Loucy (cell line): ENCODE measurements at regions not wholly inside any gene's neighbourhood (a gene's known extent, or its start where the extent isn't known, plus 50 kb on each side); places are given as distances from the start of the nearest gene placed in this dataset.

Experiments used
- H2AFZ ChIP-seq: fragments of 200-600 bp; sonication (generic); 2 replicates; pipeline ENCODE4 v1.6.0; 2016; ENCODE audit warnings: antibody characterized with exemption, mild to moderate bottlenecking, low read length, moderate library complexity
- H3F3A ChIP-seq: fragments of 200-600 bp; 2 replicates; pipeline ENCODE4 v1.6.0; 2016; ENCODE audit warnings: antibody characterized with exemption, low read depth, mild to moderate bottlenecking
- H3K27me3 ChIP-seq: fragments of 200-600 bp; sonication (generic); 2 replicates; pipeline ENCODE4 v1.6.1; 2014; ENCODE audit warnings: low read length, mild to moderate bottlenecking; ENCODE audit not compliant: insufficient read depth, poor library complexity, severe bottlenecking
- H3K36me3 ChIP-seq: fragments of 200-600 bp; sonication (generic); 2 replicates; pipeline ENCODE4 v1.6.1; 2016; ENCODE audit warnings: low read length; ENCODE audit not compliant: insufficient read depth
- H3K4me1 ChIP-seq: fragments of 200-600 bp; sonication (generic); 2 replicates; pipeline ENCODE4 v1.5.1; 2014; ENCODE audit warnings: low read length, mild to moderate bottlenecking; ENCODE audit not compliant: insufficient read depth, poor library complexity, severe bottlenecking
- H3K4me2 ChIP-seq: fragments of 200-600 bp; sonication (generic); 2 replicates; pipeline ENCODE4 v1.6.0; 2014; ENCODE audit warnings: antibody characterized with exemption, low read length, low read depth, mild to moderate bottlenecking; ENCODE audit not compliant: poor library complexity, severe bottlenecking
- H3K4me3 ChIP-seq: fragments of 200-600 bp; sonication (generic); 2 replicates; pipeline ENCODE4 v1.5.1; 2014; ENCODE audit warnings: low read length, mild to moderate bottlenecking, mixed read lengths; ENCODE audit not compliant: poor library complexity, severe bottlenecking
- H3K79me2 ChIP-seq: fragments of 200-600 bp; sonication (generic); 2 replicates; pipeline ENCODE4 v1.6.1; 2014; ENCODE audit warnings: low read length; ENCODE audit not compliant: insufficient read depth
- H3K9ac ChIP-seq: fragments of 200-600 bp; sonication (generic); 2 replicates; pipeline ENCODE4 v1.6.0; 2014; ENCODE audit warnings: mild to moderate bottlenecking, low read depth, low read length, moderate library complexity; ENCODE audit not compliant: poor library complexity, severe bottlenecking
- H3K9me2 ChIP-seq: fragments of 200-600 bp; sonication (generic); replicated peaks from 2 replicates; pipeline ENCODE4 v1.6.1; 2016; ENCODE audit warnings: low read depth, low read length, mixed read lengths
- H3K9me3 ChIP-seq: fragments of 200-600 bp; sonication (generic); 2 replicates; pipeline ENCODE4 v1.6.1; 2014; ENCODE audit warnings: mild to moderate bottlenecking, antibody characterized with exemption, low read length, low read depth; ENCODE audit not compliant: insufficient read depth
- H4K20me1 ChIP-seq: fragments of 200-600 bp; sonication (generic); 2 replicates; pipeline ENCODE4 v1.6.0; 2014; ENCODE audit warnings: antibody characterized with exemption, low read length, mild to moderate bottlenecking; ENCODE audit not compliant: insufficient read depth, poor library complexity, severe bottlenecking
- EZH2phosphoT487 ChIP-seq: fragments of 200-600 bp; IDR thresholded peaks from 2 replicates; pipeline ENCODE4 v1.6.1; 2018; ENCODE audit warnings: antibody characterized with exemption, mild to moderate bottlenecking, moderate library complexity, borderline replicate concordance
- TF ChIP-seq, protein P1 (sequence below): fragments of 200-600 bp; sonication (generic); conservative IDR thresholded peaks from 2 replicates; pipeline ENCODE4 v1.5.1; 2014; ENCODE audit warnings: mild to moderate bottlenecking, antibody characterized with exemption, low read length

DNA sequence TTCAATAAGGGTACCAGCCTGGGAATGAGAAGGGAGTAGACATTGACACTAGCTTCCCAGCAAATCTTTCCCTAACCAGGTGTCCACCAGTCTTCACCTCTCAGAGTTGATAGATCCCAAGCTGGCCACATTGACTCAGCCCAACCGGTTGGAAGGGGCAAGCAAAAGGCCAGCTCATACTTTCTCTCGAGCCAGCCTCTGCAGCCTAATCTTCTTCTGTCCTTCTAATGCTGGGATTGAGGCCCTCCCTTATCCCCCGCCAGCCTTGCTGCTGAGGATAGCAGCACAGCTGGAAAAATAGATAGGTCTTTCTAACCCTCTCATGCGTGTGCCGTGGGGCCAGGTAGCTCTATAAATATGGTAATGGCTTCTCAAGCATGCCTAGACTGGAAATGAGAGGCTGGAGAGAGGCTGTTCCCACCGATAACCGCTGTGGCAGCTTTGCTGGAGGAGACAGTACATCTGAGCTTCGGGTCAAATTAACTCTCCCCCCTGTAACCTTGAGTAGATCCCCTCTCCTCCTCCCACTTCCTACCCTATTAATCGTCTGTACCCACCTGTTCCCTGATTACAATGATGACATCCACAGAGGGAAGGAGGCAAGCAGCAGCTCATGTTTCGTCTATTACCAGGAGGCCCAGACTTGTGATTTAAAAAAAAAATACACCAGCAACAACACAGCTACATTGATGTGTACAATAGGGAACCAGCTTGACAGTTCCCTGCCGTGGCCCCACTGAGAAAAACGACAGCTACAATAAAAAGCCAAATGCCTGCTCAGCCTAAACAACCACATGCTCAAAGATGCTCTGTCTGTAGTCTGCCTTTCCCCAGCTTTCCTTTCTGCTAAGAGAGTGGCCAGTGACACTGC, 219.9 kb upstream of the BRINP1 start:
- Histone ChIP-seq H3K4me2 (no peak overlapping the region), H3K9ac (no peak overlapping the region), H4K20me1 (no peaks in the 10 kb centered on the region), H3K79me2 (no peaks in the 10 kb centered on the region), H3K27me3 (no peaks in the 10 kb centered on the region), H2AFZ (no peak overlapping the region), H3K4me3 (no peak overlapping the region), H3K9me3 (no peaks in the 10 kb centered on the region), H3F3A (no peaks in the 10 kb centered on the region), H3K36me3 (no peaks in the 10 kb centered on the region), H3K4me1 (no peaks in the 10 kb centered on the region), H3K9me2 (no peaks in the 10 kb centered on the region)
- TF ChIP-seq EZH2phosphoT487 = no peak
- TF ChIP-seq, protein P1, sequence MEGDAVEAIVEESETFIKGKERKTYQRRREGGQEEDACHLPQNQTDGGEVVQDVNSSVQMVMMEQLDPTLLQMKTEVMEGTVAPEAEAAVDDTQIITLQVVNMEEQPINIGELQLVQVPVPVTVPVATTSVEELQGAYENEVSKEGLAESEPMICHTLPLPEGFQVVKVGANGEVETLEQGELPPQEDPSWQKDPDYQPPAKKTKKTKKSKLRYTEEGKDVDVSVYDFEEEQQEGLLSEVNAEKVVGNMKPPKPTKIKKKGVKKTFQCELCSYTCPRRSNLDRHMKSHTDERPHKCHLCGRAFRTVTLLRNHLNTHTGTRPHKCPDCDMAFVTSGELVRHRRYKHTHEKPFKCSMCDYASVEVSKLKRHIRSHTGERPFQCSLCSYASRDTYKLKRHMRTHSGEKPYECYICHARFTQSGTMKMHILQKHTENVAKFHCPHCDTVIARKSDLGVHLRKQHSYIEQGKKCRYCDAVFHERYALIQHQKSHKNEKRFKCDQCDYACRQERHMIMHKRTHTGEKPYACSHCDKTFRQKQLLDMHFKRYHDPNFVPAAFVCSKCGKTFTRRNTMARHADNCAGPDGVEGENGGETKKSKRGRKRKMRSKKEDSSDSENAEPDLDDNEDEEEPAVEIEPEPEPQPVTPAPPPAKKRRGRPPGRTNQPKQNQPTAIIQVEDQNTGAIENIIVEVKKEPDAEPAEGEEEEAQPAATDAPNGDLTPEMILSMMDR = no peak

- no peak overlapping the region for H3K9ac ChIP-seq
- no peaks in the 10 kb centered on the region for H3K79me2 ChIP-seq
- no peaks in the 10 kb centered on the region for H3K27me3 ChIP-seq
- TF ChIP-seq, protein P1 = no peak
- TF ChIP-seq EZH2phosphoT487 = no peak
- H3K9me2 ChIP-seq = no peaks in the 10 kb centered on the region
- H3K4me1 ChIP-seq = no peaks in the 10 kb centered on the region
- H3K4me2 ChIP-seq = no peak overlapping the region
- H3F3A ChIP-seq = no peaks in the 10 kb centered on the region
- H3K36me3 ChIP-seq = no peaks in the 10 kb centered on the region
- H3K4me3 ChIP-seq = no peak overlapping the region
- H4K20me1 ChIP-seq = no peaks in the 10 kb centered on the region
- no peaks in the 10 kb centered on the region for H3K9me3 ChIP-seq
- H2AFZ ChIP-seq = no peak overlapping the region
Measured at GRCh38 chr9:119577881-119578280, 208.6 kb upstream of the BRINP1 start.

GRCh38 chr9:119559986-119560385, 190.8 kb upstream of the BRINP1 start:
- H4K20me1 ChIP-seq = no peaks in the 10 kb centered on the region
- no peaks in the 10 kb centered on the region for H3K79me2 ChIP-seq
- no peaks in the 10 kb centered on the region for H3K4me1 ChIP-seq
- H3K9me2 ChIP-seq = no peaks in the 10 kb centered on the region
- TF ChIP-seq, protein P1 = no peak
- no peaks in the 10 kb centered on the region for H3F3A ChIP-seq
- H3K4me3 ChIP-seq = no peak overlapping the region
- no peak overlapping the region for H3K4me2 ChIP-seq
- H2AFZ ChIP-seq = no peak overlapping the region
- H3K27me3 ChIP-seq = no peaks in the 10 kb centered on the region
- H3K36me3 ChIP-seq = no peaks in the 10 kb centered on the region
- no peak overlapping the region for H3K9ac ChIP-seq
- no peaks in the 10 kb centered on the region for H3K9me3 ChIP-seq
